Endodermal cell (in vitro differentiated cells): ENCODE measurements at regions not wholly inside any gene's neighbourhood (a gene's known extent, or its start where the extent isn't known, plus 50 kb on each side); places are given as distances from the start of the nearest gene placed in this dataset.

Experiments used
- DNase-seq: peaks from one replicate; pipeline ENCODE4 v3.0.0-alpha.2; 2017
- H3K27ac ChIP-seq: 2 replicates; pipeline ENCODE4 v1.5.1; 2013; ENCODE audit warnings: mild to moderate bottlenecking, low read depth, low read length, moderate library complexity
- H3K27me3 ChIP-seq: 2 replicates; pipeline ENCODE4 v1.6.1; 2013; ENCODE audit warnings: mild to moderate bottlenecking, low read length, moderate library complexity; ENCODE audit not compliant: insufficient read depth, control insufficient read depth, poor library complexity, severe bottlenecking
- H3K36me3 ChIP-seq: 2 replicates; pipeline ENCODE4 v1.7.0; 2013; ENCODE audit warnings: mild to moderate bottlenecking, low read length, moderate library complexity; ENCODE audit not compliant: control insufficient read depth, insufficient read depth
- H3K4me1 ChIP-seq: one replicate; pipeline ENCODE4 v1.7.0; 2013; ENCODE audit warnings: low read length; ENCODE audit not compliant: control insufficient read depth, insufficient read depth
- H3K4me3 ChIP-seq: 2 replicates; pipeline ENCODE4 v1.5.1; 2013; ENCODE audit warnings: mild to moderate bottlenecking, low read length, moderate library complexity
- H3K9ac ChIP-seq: 2 replicates; pipeline ENCODE4 v1.6.1; 2013; ENCODE audit warnings: mild to moderate bottlenecking, low read length, moderate library complexity; ENCODE audit not compliant: poor library complexity, severe bottlenecking; ENCODE audit errors: extremely low read depth
- H3K9me3 ChIP-seq: 2 replicates; pipeline ENCODE4 v1.6.1; 2013; ENCODE audit warnings: mild to moderate bottlenecking, low read length, moderate library complexity; ENCODE audit not compliant: control insufficient read depth
- H3K27ac Mint-ChIP-seq: 2 replicates; pipeline ENCODE4 v1.8.0; 2020; ENCODE audit warnings: mixed read lengths
- H3K27me3 Mint-ChIP-seq: 2 replicates; pipeline ENCODE4 v1.8.0; 2021; ENCODE audit warnings: mild to moderate bottlenecking, mixed read lengths; ENCODE audit not compliant: insufficient read depth
- H3K36me3 Mint-ChIP-seq: 2 replicates; pipeline ENCODE4 v1.8.0; 2020; ENCODE audit warnings: low read depth, mixed read lengths
- H3K4me1 Mint-ChIP-seq: 2 replicates; pipeline ENCODE4 v1.8.0; 2020; ENCODE audit warnings: mixed read lengths
- H3K4me3 Mint-ChIP-seq: 2 replicates; pipeline ENCODE4 v1.8.0; 2020; ENCODE audit warnings: mild to moderate bottlenecking, moderate library complexity, mixed read lengths
- H3K9me3 Mint-ChIP-seq: 2 replicates; pipeline ENCODE4 v1.8.0; 2020; ENCODE audit warnings: mild to moderate bottlenecking, mixed read lengths
- WGBS, 2 experiments: methylation state at CpG; one replicate each; pipeline versions ENCODE4 v1.1.5 to v1.1.7; 2013; ENCODE audit warnings: missing lambda C conversion rate in 2 of 2, mixed read lengths in 1 of 2; ENCODE audit not compliant: insufficient coverage in 1 of 2, insufficient read length in 1 of 2; 5-methylcytosine and 5-hydroxymethylcytosine counted together
- TF ChIP-seq, protein P1 (sequence below): fragments of 200-600 bp; sonication (generic); conservative IDR thresholded peaks from 2 replicates; pipeline ENCODE4 v1.5.0; 2021; ENCODE audit warnings: antibody characterized with exemption, mild to moderate bottlenecking

GRCh38 chr17:13813347-13814240 lies 211.9 kb upstream of the HS3ST3A1 start:
- Histone ChIP-seq H3K9me3 (no peaks in the 10 kb centered on the region), H3K27me3 (no peaks in the 10 kb centered on the region), H3K4me1 (no peaks in the 10 kb centered on the region), H3K4me3 (no peak overlapping the region), H3K27ac (no peak overlapping the region), H3K36me3 (no peaks in the 10 kb centered on the region), H3K9ac (no peak overlapping the region)
- WGBS, 2 experiments = 86 to 93% methylated on average over 5 to 15 of the region's 17 CpGs
- Mint-ChIP-seq H3K9me3 (no peaks in the 10 kb centered on the region), H3K36me3 (no peaks in the 10 kb centered on the region), H3K27me3 (no peaks in the 10 kb centered on the region), H3K27ac (no peak overlapping the region), H3K4me3 (no peak overlapping the region), H3K4me1 (peaks cover 11% of the 10 kb centered on the region)
- peak; percentile 46 for DNase-seq
- TF ChIP-seq, protein P1, sequence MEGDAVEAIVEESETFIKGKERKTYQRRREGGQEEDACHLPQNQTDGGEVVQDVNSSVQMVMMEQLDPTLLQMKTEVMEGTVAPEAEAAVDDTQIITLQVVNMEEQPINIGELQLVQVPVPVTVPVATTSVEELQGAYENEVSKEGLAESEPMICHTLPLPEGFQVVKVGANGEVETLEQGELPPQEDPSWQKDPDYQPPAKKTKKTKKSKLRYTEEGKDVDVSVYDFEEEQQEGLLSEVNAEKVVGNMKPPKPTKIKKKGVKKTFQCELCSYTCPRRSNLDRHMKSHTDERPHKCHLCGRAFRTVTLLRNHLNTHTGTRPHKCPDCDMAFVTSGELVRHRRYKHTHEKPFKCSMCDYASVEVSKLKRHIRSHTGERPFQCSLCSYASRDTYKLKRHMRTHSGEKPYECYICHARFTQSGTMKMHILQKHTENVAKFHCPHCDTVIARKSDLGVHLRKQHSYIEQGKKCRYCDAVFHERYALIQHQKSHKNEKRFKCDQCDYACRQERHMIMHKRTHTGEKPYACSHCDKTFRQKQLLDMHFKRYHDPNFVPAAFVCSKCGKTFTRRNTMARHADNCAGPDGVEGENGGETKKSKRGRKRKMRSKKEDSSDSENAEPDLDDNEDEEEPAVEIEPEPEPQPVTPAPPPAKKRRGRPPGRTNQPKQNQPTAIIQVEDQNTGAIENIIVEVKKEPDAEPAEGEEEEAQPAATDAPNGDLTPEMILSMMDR = no peak

GRCh38 chr17:13822700-13823099 lies 221.0 kb upstream of the HS3ST3A1 start:
- Mint-ChIP-seq H3K27me3 (no peaks in the 10 kb centered on the region), H3K36me3 (no peaks in the 10 kb centered on the region), H3K4me3 (no peak overlapping the region), H3K27ac (no peak overlapping the region), H3K4me1 (peaks cover 10% of the 10 kb centered on the region), H3K9me3 (peaks cover 3% of the 10 kb centered on the region)
- TF ChIP-seq, protein P1 = no peak
- Histone ChIP-seq H3K27me3 (no peaks in the 10 kb centered on the region), H3K4me3 (no peak overlapping the region), H3K9me3 (no peaks in the 10 kb centered on the region), H3K4me1 (no peaks in the 10 kb centered on the region), H3K9ac (no peak overlapping the region), H3K36me3 (no peaks in the 10 kb centered on the region), H3K27ac (no peak overlapping the region)
- DNase-seq = no peak
- WGBS, 2 experiments = 83% methylated on average over 2 of the region's 3 CpGs; no CpG with 5 or more reads in 1 of the 2 experiments

DNA sequence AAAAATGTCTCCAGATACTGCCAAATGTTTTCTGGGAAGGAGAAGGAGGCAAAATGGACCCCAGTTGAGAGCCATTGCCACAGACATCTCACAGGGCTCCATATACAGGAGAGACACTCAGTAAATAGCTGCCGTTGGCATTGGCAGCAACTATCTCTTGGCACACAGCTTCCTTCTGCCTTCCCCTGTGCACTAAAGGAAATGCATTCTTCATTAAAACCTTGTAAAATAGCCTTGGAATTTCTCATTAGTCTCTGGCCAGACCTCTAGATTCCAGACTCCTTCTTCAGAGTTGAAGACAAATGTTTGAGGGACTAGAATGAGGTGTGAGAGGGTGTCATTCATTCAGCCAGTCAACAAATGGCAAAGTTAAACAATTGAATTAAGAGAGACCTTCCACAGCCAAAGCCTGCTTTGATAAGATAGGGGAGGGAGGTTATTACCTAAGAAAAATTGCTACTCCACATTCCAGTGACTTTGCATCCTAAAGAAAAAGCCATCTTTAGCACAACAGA lies 223.9 kb upstream of the HS3ST3A1 start:
- Mint-ChIP-seq H3K4me3 (no peak overlapping the region), H3K27me3 (no peaks in the 10 kb centered on the region), H3K36me3 (no peaks in the 10 kb centered on the region), H3K9me3 (peaks cover 3% of the 10 kb centered on the region), H3K27ac (no peak overlapping the region), H3K4me1 (peaks cover 10% of the 10 kb centered on the region)
- no peak for DNase-seq
- TF ChIP-seq, protein P1 = no peak
- Histone ChIP-seq H3K4me1 (no peaks in the 10 kb centered on the region), H3K9me3 (no peaks in the 10 kb centered on the region), H3K27ac (no peak overlapping the region), H3K4me3 (peak overlapping the region; percentile 18), H3K36me3 (no peaks in the 10 kb centered on the region), H3K27me3 (no peaks in the 10 kb centered on the region), H3K9ac (no peak overlapping the region)
- WGBS, 2 experiments = 100% methylated on average over 1 of the region's 1 CpG
